Panc1 (cell line): ENCODE measurements at regions not wholly inside any gene's neighbourhood (a gene's known extent, or its start where the extent isn't known, plus 50 kb on each side); places are given as distances from the start of the nearest gene placed in this dataset.

ENCODE experiments used
- POLR2AphosphoS5 ChIP-seq: IDR thresholded peaks from 2 replicates; pipeline ENCODE4 v1.6.1; 2012; ENCODE audit warnings: mild to moderate bottlenecking, low read depth, low read length, moderate library complexity
- REST ChIP-seq, 2 experiments: IDR thresholded peaks; 2 replicates each; pipeline ENCODE4 v1.6.1; 2011 to 2012; ENCODE audit warnings: low read depth in 2 of 2, control low read depth in 1 of 2, low read length in 1 of 2, mild to moderate bottlenecking in 1 of 2, moderate library complexity in 1 of 2; ENCODE audit not compliant: insufficient read depth in 1 of 2
- TF ChIP-seq, protein P1 (sequence below): fragments of 450-650 bp; IDR thresholded peaks from 2 replicates; pipeline ENCODE4 v1.5.1; 2017; ENCODE audit warnings: mild to moderate bottlenecking

DNA sequence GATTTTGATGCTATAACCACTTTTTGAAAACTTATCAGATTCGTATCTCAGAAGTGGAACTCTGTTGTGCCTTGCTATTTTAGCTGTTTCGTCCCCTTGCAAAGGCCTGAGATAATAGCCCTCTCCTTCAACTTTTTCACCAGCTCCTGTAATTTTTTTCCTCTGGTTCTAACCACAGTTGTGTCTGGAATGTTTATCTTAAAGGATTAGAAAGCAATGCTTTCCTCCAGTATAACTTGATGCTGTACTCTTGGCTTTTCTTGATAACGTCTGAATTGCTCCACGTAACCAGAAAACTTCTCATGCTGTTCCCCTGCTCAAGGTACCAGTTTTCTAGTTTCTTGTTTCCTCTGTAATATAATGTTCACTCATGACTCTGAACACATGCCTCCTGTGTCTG is 209.4 kb downstream of the DTWD2 start:
- TF ChIP-seq, protein P1, sequence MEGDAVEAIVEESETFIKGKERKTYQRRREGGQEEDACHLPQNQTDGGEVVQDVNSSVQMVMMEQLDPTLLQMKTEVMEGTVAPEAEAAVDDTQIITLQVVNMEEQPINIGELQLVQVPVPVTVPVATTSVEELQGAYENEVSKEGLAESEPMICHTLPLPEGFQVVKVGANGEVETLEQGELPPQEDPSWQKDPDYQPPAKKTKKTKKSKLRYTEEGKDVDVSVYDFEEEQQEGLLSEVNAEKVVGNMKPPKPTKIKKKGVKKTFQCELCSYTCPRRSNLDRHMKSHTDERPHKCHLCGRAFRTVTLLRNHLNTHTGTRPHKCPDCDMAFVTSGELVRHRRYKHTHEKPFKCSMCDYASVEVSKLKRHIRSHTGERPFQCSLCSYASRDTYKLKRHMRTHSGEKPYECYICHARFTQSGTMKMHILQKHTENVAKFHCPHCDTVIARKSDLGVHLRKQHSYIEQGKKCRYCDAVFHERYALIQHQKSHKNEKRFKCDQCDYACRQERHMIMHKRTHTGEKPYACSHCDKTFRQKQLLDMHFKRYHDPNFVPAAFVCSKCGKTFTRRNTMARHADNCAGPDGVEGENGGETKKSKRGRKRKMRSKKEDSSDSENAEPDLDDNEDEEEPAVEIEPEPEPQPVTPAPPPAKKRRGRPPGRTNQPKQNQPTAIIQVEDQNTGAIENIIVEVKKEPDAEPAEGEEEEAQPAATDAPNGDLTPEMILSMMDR: no peak
- TF ChIP-seq REST (IDR thresholded peaks at IDR 0.05; ENCODE audit: insufficient read depth in 1 of 2, low read depth in 2 of 2, low read length in 1 of 2): no peak
- no peak for TF ChIP-seq POLR2AphosphoS5
